DMS 273 treated with DMSO at 0.1 percent for 48 hours (cell line): ENCODE measurements at regions not wholly inside any gene's neighbourhood (a gene's known extent, or its start where the extent isn't known, plus 50 kb on each side); places are given as distances from the start of the nearest gene placed in this dataset.

Experiments used
- DNase-seq: peaks from one replicate; lab custom pipeline; 2025; lab: John Stamatoyannopoulos, UW

DNA sequence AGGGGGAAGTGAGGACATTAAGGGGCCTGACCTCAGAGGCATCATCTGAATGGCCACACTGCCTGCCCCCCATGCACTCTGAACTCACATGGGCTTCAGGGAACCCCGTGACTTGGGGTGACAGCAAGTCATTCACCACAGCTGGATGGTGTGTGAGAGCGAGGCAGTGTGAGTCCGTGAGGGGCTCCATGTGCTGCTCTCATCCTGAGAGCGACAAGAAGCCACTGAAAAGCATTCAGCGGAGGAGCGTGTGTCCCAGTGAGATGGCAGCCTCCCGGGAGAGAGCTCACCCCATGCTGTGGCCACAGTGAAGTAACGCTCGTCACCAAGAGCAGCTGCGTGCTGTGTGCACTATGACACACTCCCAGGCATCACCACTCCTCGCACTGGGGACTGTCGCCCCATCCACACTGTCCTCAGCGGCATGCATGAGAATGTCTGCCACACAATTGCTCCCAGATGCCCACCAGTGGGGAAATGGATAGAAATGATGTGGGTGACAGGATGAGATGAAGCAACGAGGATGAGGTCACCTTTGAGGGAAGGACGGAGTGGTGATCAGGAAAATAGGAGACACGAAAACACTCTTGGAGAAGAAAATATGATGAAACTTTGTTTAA, 213.0 kb upstream of the RAB6C start:
- no peak for DNase-seq

DNA sequence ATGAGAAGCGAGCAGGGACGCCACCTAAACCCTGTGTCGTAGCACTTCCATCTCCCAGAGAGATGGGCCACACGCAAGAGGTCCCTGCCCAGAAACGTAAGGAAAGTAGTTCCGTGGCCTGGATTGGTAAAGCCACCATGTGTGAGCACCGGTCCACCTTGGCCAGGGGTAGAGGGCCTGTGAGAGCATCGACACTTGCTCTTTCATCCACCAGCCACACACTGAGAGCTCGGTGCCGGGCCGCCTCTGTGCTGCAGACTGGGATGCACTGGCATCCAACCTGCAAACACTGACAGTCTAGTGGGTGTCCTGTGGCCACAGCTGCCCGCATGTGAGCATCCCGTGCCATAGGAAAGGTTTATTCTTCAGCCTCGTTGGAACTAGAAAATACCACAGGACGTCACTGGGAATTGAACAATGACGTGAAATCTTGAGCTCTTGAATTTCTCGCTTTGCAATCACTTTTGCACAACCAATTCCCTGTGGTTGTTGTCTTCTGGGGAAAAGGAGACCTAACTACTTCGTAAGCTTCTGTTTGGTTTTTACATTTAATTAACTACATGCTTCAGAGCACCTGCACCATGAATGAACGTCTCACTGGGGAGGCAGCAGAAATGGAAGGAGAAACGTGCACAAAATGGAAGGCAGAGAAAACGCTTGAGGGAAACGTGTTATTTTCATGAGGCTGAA, 212.0 kb upstream of the RAB6C start:
- DNase-seq = no peak

DNA sequence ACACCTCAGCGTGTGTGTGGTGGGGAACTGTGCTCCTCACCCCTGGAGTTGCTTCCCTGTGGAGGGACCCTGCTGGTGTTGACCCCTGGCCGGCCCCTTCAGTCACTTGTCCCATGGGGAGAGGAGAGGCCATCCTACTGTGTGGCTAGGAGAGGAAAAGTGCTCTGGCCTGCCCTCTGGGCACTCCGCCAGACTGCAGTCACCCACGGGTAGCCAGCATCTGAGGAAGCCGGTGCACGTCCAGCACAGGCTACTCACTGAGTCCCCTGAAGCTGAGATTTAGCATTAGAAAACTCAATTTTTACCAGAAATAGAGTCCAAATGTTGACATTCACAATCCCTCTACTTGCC, 211.5 kb upstream of the RAB6C start:
- DNase-seq = no peak

DNA sequence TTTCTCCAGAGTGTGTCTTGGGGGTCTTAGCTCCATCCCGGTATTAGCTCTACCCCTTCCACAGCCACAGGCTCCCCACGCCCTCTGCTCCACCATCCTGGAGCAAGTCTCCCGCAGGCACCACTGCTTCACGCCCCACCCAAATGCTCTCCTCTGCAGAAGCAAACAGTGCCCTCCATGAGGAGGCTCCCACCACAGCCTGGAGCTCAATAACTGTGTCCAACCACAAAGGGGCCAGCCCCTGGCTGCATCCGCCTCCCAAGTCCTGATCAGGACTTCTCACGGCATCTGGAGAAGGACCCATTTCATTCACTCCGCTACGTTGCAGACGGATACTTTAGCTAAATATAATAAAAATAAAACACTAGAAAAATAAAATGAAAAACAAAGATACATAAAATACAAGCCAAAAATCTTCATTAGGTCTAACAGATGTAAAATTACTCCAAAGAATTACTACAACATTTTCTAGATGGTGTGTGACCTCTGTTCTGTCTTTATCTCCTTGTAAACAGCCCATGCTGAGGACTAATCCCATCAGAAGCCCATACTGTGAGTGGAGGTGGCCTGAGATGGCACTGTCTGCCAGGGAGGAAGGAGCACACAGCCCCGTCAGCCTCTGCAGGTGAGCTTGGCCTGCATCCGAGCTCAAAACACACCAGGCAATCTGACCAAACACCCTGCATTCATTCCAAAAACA, 210.8 kb upstream of the RAB6C start:
- DNase-seq = no peak

DNA sequence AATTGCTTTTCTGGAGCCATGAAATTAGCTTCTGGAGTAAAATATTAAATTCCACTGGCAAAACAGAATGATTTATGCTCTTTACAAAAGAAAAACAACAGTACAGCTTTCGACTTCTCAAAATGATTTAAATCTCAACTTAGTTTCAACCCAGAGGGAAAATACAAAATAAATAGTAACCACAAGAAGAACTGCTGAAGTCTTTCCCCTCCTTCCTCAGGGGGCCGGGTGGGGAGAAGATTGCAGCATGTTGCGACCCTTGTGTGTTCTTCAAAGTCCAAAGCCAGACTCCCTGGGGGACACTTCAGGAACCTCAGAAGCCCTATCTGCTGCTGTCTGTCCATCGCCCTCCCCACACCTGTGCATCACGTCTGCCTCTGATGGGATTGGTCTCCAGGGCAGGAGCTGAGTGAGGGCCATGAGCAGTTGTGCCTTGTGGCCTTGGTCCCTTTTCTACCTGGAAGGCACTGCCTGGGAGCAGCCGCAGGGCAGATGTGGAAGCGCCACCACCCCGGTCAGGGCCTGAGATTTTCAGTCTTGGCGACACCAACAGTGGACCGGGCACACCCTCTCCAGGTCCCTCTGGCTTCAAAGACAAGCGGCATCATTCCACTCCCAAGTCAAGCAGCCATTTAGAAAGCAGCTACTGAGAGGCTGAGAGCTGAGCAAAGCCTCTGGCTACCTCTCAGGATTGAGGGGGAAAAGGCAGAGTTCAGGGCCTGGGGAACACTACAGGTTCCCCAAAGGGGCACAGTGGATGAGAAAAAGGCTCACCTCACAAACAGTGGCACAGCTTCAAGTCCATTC, 210.1 kb upstream of the RAB6C start:
- no peak for DNase-seq

DNA sequence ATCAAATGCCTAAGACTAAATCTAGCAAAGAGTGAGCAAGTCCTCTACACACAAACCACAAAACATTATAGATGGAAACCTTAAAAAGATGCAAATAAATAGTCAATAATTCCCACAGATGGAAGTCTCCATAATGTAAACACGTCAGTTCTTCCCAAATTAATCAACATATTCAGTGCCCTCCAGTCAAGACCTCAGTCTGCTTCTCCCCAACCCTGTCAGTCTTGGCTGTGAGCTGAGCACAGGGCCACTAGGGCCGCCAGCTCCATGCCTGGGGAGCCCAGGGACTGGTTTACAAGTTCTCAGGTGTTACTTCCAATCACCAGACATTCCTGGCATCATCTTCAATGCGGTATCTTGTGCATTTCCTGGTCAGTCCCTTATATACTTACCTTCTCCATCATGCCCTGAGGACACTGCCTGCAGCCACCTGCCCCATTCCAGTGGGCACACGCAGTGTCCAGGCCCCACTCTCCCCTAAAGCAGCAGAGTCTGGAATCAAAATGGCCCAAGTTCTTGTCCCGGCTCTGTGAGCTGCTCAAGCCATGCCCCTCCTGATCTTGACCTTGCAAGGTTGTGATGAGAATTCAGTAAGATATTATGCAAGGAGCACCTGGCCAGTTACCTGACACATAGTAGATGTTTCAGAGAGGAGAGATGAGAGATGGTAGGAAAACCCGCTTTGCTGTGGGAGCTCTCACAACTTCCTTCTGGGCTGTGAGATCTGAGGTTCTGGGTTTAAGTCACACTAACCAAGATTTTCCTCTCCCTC, 207.9 kb upstream of the RAB6C start:
- no peak for DNase-seq

DNA sequence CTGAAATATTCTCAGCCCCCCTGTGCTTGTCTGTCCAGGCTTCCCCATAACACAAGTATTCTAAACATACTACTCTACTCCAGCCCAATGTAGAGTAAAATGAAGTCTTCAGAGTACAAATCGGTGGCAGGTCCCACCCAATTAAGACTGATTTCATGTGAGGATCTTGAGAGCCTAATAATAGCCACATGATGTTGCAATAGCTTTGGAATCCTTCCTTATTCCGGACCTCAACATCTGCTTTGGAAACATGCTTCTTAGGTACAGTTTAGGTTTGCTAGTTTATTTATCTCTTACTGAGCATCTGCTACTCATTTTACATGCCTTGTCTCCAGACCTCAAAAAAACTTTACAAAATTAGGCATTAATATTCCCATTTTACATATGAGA, 207.3 kb upstream of the RAB6C start:
- no peak for DNase-seq

DNA sequence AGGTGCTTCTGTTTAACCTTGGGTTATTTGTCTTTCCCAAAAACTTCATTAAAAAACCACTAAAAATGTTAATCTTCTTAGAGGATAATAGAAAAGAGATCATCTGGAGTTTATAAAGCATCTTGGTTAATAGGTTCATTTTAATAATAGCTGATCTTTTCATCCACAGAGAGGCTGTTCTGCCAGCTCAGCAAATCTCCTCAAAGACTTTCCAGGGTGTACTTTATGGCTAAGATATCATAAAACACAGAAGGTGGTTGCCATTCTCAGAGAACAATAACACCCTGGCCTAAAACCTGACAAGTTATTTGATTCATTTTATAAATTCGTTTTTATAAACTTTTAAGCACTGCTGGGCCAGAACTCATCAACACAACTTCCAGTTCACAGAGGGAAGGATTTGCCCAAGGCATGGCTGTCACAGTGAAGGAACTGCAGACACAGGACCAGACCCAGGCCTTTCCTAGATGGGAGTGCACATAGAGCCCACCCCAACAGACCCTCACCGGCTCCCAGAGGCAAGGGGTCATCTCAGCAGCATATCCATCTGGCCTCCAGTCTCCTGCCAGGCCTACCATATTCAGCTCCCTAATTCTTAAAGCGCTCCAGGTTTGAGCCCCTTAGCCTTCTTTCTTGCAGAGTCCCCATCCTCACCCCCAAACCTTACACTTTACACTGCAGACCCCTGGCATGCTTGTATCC, 203.4 kb upstream of the RAB6C start:
- no peak for DNase-seq

DNA sequence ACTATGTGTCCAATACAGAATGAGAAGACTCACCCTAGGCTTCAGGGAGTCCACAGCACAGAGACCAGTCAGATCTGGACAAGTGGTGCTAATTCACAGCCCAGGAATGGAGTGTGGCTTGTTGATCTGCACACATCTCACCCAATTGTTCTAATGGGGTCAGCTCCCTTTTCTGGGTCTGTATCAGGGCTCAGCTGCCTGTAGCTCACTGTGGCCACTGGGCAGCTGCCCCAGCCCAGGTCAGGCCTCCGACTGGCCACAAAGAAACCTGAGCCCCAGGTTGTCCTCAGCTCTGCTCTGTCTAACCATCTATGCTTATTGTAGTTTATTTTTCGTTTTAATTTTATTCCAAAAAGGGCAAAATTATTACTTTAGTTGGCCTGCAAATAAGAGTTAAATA, 202.3 kb upstream of the RAB6C start:
- DNase-seq = no peak

DNA sequence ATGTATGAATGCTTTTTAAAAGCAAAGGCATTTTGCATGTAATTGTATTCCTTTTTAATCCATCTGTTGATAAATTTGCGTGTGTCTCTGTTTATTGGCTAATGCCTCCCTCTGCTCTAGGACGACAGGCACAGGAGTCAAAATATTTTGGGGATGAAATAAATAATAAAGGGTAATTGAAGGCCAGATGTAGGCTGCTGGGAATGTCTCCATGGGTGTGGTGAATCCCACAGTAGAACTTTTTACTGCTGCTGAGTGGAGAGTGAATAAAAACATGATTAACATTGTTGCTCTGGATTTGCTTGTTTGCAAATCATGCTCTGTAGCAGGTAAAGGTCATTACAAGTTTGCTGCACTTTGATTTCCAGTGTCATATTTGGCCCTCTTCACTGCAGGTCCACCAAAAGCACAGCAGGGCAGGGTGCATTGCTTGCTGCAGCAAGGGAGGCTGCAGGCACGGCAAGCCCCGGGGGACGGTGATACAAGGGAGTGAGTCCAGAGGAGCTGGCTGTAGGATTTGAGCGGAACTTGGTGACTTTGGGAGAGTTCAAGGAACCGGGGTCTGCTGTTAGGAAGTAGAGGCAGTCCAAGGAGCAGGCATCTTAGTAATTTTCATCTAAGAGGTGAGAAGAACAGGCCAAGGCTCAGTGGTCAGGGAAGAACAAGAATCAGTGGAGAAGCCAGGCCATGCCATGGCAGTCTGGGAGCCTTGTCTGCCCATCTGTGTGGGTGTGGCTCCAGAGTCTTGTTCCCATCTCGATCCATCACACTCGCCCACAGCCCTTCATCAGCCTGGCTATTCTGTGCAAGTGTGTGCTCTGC, 201.5 kb upstream of the RAB6C start:
- DNase-seq = no peak

DNA sequence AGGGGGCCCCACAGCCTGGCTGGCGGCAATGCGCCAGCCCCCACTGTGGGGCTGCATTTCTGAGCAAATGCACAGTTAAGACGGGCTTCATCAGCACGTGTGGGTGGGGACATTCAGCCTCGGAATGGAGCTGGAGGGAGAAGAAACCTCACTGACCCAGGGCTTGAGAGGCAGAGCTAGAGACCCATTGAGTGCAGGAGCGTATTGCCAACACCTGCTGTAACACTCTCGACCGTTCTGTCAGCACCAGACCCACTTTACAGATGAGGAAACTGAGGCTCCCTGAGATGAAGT, 200.9 kb upstream of the RAB6C start:
- DNase-seq = no peak

DNA sequence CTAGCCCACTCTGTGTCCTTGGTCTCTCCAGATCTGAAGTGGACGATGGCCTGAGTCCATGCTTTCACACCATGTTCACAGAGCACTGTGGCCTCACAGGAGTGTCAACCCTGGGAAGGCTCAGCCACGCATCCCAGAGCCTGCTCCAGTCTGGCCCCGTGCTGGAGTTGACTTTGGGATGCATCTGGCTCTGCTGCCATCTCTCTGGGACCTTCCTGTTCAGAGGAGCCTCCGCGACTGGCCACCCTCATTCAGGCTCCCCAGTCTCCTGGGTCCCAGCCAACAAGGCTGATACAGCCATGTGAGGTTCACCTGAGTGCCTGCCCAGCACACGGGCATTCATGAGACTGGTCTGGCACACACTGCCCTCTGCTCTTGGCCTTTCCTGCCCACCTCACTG, 199.7 kb upstream of the RAB6C start:
- DNase-seq = no peak

DNA sequence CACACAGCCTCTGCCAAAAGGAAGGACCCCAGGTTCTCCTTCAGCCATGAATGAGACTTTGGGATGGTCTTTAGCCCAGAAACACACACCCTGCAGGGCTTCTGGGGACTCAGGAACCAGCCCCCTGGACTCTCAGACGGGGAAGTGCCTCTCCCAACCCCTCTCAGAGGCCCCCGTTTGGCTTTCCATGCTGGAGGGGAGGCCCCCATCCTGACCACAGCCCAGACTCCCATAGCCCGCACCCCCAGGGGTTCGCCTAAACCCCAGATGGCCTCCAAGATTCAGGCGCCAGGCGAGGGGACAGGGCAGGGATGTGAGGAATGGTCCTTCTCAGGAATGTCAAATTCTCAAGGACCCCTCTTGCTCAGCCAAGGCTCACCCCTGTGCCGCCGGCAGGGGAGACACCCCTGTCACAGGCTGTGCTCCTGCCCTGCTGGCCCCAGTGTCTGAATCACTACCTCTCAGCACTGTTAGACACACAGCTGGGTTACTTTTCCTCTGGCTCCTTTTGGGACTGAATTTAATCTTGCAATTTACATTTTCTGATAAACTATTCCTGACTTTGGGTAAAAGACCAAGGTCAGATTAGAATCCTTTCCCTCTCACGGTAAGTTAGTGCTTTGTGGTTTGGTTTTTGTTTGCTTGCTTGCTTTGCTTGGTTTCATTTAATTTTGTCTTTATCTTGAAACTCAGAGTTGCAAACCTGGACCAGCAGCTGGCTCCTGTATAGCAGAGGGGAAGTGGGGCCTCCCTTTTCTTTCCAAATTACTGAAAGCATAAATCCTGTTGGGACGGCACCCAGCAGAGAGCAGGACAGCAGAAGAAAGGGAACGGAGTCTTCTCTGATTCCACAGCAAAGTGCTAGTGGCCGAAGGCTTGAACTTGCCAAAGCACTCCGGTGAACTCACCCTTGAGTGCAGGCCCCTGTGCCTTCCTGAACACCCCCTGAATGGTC, 198.9 kb upstream of the RAB6C start:
- no peak for DNase-seq

DNA sequence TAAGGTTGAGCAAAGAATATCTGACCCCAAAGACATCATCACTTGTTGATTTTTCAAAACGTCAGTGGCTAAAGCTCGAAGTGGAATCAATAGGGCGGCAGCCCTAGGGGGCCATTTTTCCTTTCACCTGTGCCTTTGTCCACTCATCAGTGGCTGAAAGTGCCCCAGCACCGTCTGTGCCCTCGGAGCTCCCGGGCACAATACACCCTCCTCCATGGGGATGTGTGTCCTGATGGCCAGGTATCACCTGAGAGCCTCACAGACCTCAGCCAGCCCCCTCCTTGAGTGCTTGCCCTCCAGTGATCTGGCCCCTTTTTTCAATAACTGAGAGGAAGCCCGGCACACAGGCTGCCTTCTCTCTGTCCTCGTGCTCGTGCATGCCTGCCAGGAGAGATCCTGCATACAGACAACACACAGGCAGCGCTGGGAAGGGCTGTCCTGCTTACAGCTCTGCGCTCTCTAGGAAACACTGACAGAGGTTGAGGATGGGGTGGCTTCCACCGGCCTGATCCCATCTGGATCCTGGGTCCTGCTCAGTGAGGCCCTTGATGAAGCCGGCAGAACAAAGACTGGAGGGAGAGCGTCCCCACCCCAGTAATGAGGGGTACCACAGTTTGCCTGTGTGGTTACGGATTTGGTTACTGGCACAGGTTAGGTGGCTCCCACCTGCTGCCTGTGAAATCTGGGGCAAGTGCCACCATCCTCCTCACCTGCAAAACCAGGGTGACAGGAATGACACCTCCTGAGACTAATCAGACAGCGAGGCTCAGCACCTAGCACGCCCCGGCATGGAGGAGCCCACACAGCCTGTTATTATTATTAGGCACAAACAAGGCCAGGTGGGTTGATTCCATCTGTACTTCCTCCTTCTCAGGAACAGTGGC, 197.5 kb upstream of the RAB6C start:
- no peak for DNase-seq

DNA sequence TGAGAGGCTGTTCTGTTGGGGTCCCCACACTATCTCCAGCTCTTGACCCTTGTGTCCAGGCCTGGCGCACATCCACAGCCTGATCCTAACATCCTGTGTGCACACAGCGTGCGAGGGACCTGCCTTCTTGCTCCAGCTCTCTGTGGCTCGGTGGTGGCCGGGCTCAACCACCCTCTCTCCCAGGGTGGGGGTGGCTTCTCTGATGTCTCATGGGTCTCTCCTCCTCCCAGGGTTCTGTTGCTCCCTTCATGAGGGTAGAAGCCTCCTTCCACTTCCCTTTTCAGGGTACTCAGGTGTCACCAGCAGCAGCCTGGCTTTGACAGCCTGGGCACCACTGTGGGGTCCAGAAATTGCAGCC, 196.9 kb upstream of the RAB6C start:
- no peak for DNase-seq

DNA sequence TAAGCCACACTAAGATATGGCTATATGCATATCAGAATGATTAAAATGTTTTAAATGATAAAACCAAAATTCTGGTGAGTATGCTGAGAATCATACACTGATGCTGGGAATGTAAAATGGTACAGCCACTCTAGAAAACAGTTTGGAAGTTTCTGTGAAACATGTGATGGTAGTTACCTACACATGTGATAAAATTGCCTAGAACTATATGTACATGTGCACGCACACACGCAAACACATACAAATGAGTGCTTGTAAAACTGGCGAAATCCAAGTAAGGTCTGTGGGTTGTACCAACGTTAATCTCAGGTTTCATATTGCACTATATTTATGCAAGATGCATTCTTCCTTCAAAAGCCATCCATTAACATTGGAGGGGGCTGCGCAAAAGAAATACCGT, 195.0 kb upstream of the RAB6C start:
- no peak for DNase-seq

DNA sequence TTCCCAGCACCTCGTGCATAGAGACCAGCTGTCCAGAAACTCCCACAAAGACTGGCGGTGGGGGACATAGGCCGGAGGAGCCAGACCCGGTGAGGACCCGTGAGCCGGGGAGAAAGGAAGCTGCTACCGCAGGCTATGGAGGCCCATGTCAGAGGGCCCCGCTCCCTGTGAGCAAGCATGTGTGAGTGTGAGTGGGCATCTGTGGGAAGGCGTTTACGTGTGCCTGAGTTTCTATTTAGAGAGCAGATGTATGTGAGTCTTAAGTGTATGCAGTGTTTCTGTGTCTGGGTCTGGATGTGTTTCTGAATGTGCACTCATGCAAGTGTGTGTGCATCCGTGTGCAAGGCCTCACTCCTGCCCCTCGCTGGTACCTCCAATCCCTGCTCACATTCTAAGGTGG, 187.8 kb upstream of the RAB6C start:
- no peak for DNase-seq

DNA sequence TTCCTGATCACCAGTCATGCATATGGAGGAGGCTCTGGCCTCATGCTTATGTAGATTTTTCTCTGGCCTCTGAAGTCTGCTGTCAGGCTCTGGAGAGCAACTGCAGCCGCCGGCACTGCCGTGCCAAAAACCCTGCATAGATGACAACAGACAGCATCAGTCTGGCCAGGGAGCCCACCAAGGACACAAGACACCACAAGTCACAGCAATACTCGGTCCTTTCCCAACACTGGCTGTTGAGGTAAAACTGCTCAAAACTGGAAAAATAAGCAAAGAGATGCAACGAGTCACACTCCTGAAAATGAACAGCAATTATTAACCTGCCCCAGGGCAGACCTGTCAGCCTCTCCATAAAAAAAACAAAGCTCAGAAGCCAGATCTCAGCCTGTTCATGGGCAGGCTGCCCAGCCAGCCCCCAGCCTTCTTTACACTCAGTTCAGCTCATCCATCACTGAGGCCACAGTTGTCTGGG, 186.0 kb upstream of the RAB6C start:
- DNase-seq = no peak

DNA sequence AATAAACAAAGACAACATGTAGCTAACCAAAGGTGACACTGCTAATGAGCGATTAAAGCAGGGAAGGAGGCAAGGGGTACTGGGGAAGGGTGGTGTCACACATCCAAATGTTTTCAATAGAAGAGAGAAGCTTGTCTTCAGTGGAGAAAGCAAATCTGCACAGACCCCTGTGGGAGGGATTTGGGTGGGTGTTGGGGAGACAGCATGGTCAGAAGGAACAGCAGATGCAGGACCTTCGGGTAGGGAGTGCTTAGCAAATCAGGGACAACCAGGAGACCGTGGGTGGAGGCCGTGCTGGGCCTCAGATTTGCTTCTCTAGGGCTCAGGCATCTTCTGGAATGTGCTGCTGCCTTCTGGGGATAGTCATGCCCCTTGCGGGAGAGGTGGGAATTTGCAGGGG, 185.3 kb upstream of the RAB6C start:
- DNase-seq = no peak
